ENCODE measurements at regions not wholly inside any gene's neighbourhood (a gene's known extent, or its start where the extent isn't known, plus 50 kb on each side); places are given as distances from the start of the nearest gene placed in this dataset.

GRCh38 chr12:60262378-60262777 lies 666.5 kb downstream of the SLC16A7 start:
- no peak for TF ChIP-seq CTCF (IDR thresholded peaks at IDR 0.05; ENCODE audit: extremely low read depth, missing control alignments)
- DNase-seq (ENCODE audit: low spot score) = no peak

- TF ChIP-seq CTCF (IDR thresholded peaks at IDR 0.05; ENCODE audit: extremely low read depth, missing control alignments) = no peak
- no peak for DNase-seq (ENCODE audit: low spot score)
These were observed 667.3 kb downstream of the SLC16A7 start for GRCh38 chr12:60263161-60263560.

- no peak for DNase-seq (ENCODE audit: low spot score)
- no peak for TF ChIP-seq CTCF (IDR thresholded peaks at IDR 0.05; ENCODE audit: extremely low read depth, missing control alignments)
These were observed 668.1 kb downstream of the SLC16A7 start for GRCh38 chr12:60263836-60264493.

DNA sequence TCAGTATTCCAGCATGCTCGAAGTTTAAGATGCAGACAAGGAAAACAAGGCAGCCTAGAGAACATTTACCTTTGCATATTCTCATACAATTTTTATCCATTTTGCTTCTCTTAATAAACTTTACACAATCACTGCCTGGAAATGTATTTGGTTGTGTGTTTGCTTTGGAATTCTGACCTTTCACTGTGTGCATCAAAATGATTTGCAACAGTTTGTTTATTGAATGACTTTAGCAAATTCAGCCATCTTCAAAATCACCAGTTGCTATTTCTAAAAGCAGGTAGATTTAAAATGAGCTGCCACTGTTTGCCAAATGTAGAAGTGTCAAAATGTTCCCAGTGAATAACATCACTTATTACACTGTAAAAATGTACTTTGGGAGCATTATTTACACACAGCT lies 669.9 kb downstream of the SLC16A7 start:
- no peak for DNase-seq (ENCODE audit: low spot score)
- TF ChIP-seq CTCF (IDR thresholded peaks at IDR 0.05; ENCODE audit: extremely low read depth, missing control alignments) = no peak

- no peak for TF ChIP-seq CTCF (IDR thresholded peaks at IDR 0.05; ENCODE audit: extremely low read depth, missing control alignments)
These were observed 670.6 kb downstream of the SLC16A7 start for GRCh38 chr12:60266381-60266852.

DNA sequence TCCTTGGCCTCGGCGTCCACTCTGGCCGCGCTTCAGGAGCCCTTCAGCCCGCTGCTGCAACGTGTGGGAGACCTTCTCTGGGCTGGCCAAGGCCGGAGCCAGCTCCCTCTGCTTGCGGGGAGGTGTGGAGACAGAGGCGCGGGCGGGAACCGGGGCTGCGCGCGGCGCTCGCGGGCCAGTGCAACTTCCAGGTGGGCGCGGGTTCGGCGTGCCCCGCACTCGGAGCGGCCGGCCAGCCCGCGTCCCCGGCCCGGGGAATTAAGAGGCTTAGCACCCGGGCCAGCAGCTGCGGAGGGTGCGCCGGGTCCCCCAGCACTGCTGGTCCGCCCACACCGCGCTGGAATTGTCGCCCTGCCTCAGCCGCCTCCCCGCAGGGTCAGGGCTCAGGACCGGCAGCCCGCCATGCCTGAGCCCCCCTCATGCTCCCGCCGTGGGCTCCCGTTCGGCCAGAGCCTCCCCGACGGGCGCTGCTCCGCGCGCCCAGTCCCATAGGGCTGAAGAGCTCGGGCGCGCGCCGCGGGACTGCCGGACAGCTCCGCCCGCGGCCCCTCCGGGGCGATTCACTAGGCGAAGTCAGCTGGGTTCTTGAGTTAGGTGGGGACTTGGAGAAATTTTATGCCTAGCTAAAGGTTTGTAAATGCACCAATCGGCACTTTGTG lies 673.9 kb downstream of the SLC16A7 start:
- no peak for TF ChIP-seq CTCF (IDR thresholded peaks at IDR 0.05; ENCODE audit: extremely low read depth, missing control alignments)
- DNase-seq (ENCODE audit: low spot score) = no peak

More at GRCh38 chr12:60266381-60266852, 670.6 kb downstream of the SLC16A7 start:
- DNase-seq (ENCODE audit: low spot score) = no peak

DNA sequence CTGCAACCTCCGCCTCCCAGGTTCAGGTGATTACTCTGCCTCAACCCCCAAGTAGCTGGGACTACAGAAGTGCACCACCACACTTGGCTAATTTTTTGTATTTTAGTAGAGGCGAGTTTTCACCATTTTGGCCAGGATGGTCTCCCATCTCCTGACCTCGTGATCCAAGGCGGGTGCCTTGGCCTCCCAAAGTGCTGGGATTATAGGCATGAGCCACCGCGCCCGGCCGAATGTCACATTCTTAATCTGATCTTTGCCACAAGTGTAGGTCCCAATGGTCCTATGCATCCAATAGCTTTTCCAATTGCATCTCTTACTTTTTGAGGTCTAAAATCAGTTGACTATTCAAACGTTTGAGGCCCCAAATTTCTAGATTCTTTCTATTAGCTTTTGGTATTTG lies 676.0 kb downstream of the SLC16A7 start:
- no peak for DNase-seq (ENCODE audit: low spot score)
- no peak for TF ChIP-seq CTCF (IDR thresholded peaks at IDR 0.05; ENCODE audit: extremely low read depth, missing control alignments)

All from GM20000 (cell line).